Upper lobe of left lung (tissue), 6 donors: ENCODE measurements at regions not wholly inside any gene's neighbourhood (a gene's known extent, or its start where the extent isn't known, plus 50 kb on each side); places are given as distances from the start of the nearest gene placed in this dataset.
A peak's percentile ranks its signal among the peaks of the same experiment; 100 is the strongest.

ENCODE experiments used
- ATAC-seq, 2 donors: fragments of 200-7000 bp; cut with Tn5 transposase; one replicate each; pipeline ENCODE4 v1.9.1; 2022; ENCODE audit warnings: mild to moderate bottlenecking in 2 of 2, moderate library complexity in 2 of 2; ENCODE audit not compliant: low FRiP score in 2 of 2
- DNase-seq, 2 donors: peaks; one replicate each; pipeline ENCODE4 v3.0.0-alpha.2; 2019 to 2020
- H3K27ac ChIP-seq, 4 donors: fragments of 200-600 bp; sonication (generic); one replicate each; pipeline ENCODE4 v1.5.1; 2016 to 2019
- H3K27me3 ChIP-seq, 4 donors: fragments of 200-600 bp; sonication (generic); one replicate each; pipeline ENCODE4 v1.5.1; 2017 to 2019
- H3K36me3 ChIP-seq, 4 donors: fragments of 200-600 bp; sonication (generic); one replicate each; pipeline ENCODE4 v1.5.1; 2016 to 2019
- H3K4me1 ChIP-seq, 4 donors: fragments of 200-600 bp; sonication (generic); one replicate each; pipeline ENCODE4 v1.5.1; 2018 to 2019
- H3K4me3 ChIP-seq, 4 donors: fragments of 200-600 bp; sonication (generic); one replicate each; pipeline ENCODE4 v1.5.1; 2017 to 2019; ENCODE audit warnings: mild to moderate bottlenecking in 2 of 4, moderate library complexity in 1 of 4
- H3K9me3 ChIP-seq, 4 donors: fragments of 200-600 bp; sonication (generic); one replicate each; pipeline ENCODE4 v1.5.1; 2018 to 2019
- CTCF ChIP-seq, 6 experiments: fragments of 450-650 bp in 4 of 6; fragments of 200-600 bp in 2 of 6; sonication (generic) in 2 of 6; IDR thresholded peaks; one replicate each; pipeline ENCODE4 v1.5.1; 2016 to 2019; ENCODE audit warnings: antibody characterized with exemption in 6 of 6
- EP300 ChIP-seq, 4 donors: sonication (generic); formaldehyde crosslinking; IDR thresholded peaks; one replicate each; pipeline ENCODE4 v1.5.1; 2017; ENCODE audit warnings: antibody characterized with exemption in 4 of 4, control low read depth in 2 of 4
- POLR2A ChIP-seq, 4 donors: fragments of 450-650 bp; IDR thresholded peaks; one replicate each; pipeline ENCODE4 v1.5.1; 2016 to 2017; ENCODE audit warnings: antibody characterized with exemption in 4 of 4, mild to moderate bottlenecking in 2 of 4
- POLR2AphosphoS5 ChIP-seq, 2 donors: sonication (generic); formaldehyde crosslinking; IDR thresholded peaks; one replicate each; pipeline ENCODE4 v1.5.1; 2017; ENCODE audit warnings: antibody characterized with exemption in 2 of 2
- WGBS, 2 donors: methylation state at CpG; one replicate each; pipeline ENCODE4 v1.1.5; 2017 to 2018; 5-methylcytosine and 5-hydroxymethylcytosine counted together
- donor health status: DM: no; HTN: no; CAD: no; lungs with moderate emphysema.
- donor health status: DM: no; HTN: yes; CAD: no; lungs with severe emphysema.

GRCh38 chr3:117035745-117036144, 326.2 kb downstream of the TUSC7 start:
- Histone ChIP-seq H3K4me1 (peaks cover 0 to 3% (median 0%) of the 10 kb centered on the region in 4 donors), H3K4me3 (no peak overlapping the region), H3K27me3 (no peaks in the 10 kb centered on the region), H3K9me3 (no peaks in the 10 kb centered on the region), H3K27ac (peak overlapping the region; percentile 52 to 75 (median 56)), H3K36me3 (no peaks in the 10 kb centered on the region)
- TF ChIP-seq CTCF (IDR thresholded peaks at IDR 0.05) (no peak), EP300 (IDR thresholded peaks at IDR 0.05) (no peak), POLR2A (IDR thresholded peaks at IDR 0.05) (no peak), POLR2AphosphoS5 (IDR thresholded peaks at IDR 0.05) (no peak)
- DNase-seq, result peak in 1 of 2 donors; percentile 27
- ATAC-seq, result peak; percentile 77 to 80

GRCh38 chr3:117036259-117036799, 326.8 kb downstream of the TUSC7 start:
- Histone ChIP-seq H3K36me3 (no peaks in the 10 kb centered on the region), H3K27ac (peak overlapping the region; percentile 54 to 75 (median 62)), H3K9me3 (no peaks in the 10 kb centered on the region), H3K27me3 (no peaks in the 10 kb centered on the region), H3K4me1 (peaks cover 0 to 3% (median 0%) of the 10 kb centered on the region in 4 donors), H3K4me3 (no peak overlapping the region)
- WGBS, 2 donors, result 18 to 33% methylated on average over 4 of the region's 4 CpGs
- DNase-seq (peak in 1 of 2 donors; percentile 58), ATAC-seq (peak; percentile 87 to 95)
- TF ChIP-seq POLR2AphosphoS5 (IDR thresholded peaks at IDR 0.05), result peak in 1 of 2 donors; percentile 25
- no peak for TF ChIP-seq POLR2A (IDR thresholded peaks at IDR 0.05)
- TF ChIP-seq CTCF (IDR thresholded peaks at IDR 0.05), result no peak
- TF ChIP-seq EP300 (IDR thresholded peaks at IDR 0.05), result peak in 1 of 4 donors; percentile 46

- Histone ChIP-seq H3K4me3 (no peak overlapping the region), H3K27ac (no peak overlapping the region), H3K4me1 (no peaks in the 10 kb centered on the region), H3K36me3 (no peaks in the 10 kb centered on the region), H3K9me3 (no peaks in the 10 kb centered on the region), H3K27me3 (no peaks in the 10 kb centered on the region)
- peak in 1 of 2 donors; percentile 35 for DNase-seq
- TF ChIP-seq CTCF (IDR thresholded peaks at IDR 0.05) (no peak), POLR2A (IDR thresholded peaks at IDR 0.05) (no peak), POLR2AphosphoS5 (IDR thresholded peaks at IDR 0.05) (no peak), EP300 (IDR thresholded peaks at IDR 0.05) (no peak)
- ATAC-seq, result peak in 1 of 2 donors; percentile 80
- WGBS, 2 donors, result 0 to 12% methylated on average over 1 of the region's 1 CpG
Measured at GRCh38 chr3:117045143-117045542, 335.6 kb downstream of the TUSC7 start.

- Histone ChIP-seq H3K9me3 (no peaks in the 10 kb centered on the region), H3K27me3 (no peaks in the 10 kb centered on the region), H3K36me3 (no peaks in the 10 kb centered on the region), H3K4me3 (no peak overlapping the region), H3K4me1 (no peaks in the 10 kb centered on the region), H3K27ac (no peak overlapping the region)
- no peak for ATAC-seq
- DNase-seq, result no peak
- TF ChIP-seq EP300 (IDR thresholded peaks at IDR 0.05) (no peak), POLR2AphosphoS5 (IDR thresholded peaks at IDR 0.05) (no peak), CTCF (IDR thresholded peaks at IDR 0.05) (no peak), POLR2A (IDR thresholded peaks at IDR 0.05) (no peak)
Measured at GRCh38 chr3:117047951-117048705, 338.5 kb downstream of the TUSC7 start.
